A673 (cell line): ENCODE measurements at regions not wholly inside any gene's neighbourhood (a gene's known extent, or its start where the extent isn't known, plus 50 kb on each side); places are given as distances from the start of the nearest gene placed in this dataset.

ENCODE experiments used
- BruUV-seq: library from RNA; stranded (reverse); fragments of 400-500 nt; replicated peaks from 2 replicates; lab custom pipeline; 2021; lab: Mats Ljungman, UMichigan
- CTCF ChIA-PET: fragments of 300-600 bp; sonication (Branson Sonifier 250); formaldehyde crosslinking; loops from one replicate; lab custom pipeline; 2022; ENCODE audit warnings: antibody characterized with exemption; lab: Charles Lee
- POLR2A ChIA-PET: fragments of 300-600 bp; sonication (Branson Sonifier 250); formaldehyde crosslinking; loops from one replicate; lab custom pipeline; 2022; ENCODE audit warnings: antibody characterized with exemption; ENCODE audit not compliant: low non-redundant PET; lab: Charles Lee
- DNase-seq: peaks from one replicate; pipeline ENCODE4 v3.0.0-alpha.2; 2015; ENCODE audit warnings: low spot score
- H3K27ac ChIP-seq: fragments of 200-600 bp; sonication (generic); 2 replicates; pipeline ENCODE4 v1.5.1; 2016; ENCODE audit warnings: mixed run types, low read depth, mild to moderate bottlenecking, mixed read lengths, antibody characterized with exemption, low read length; ENCODE audit not compliant: poor library complexity, severe bottlenecking
- H3K27me3 ChIP-seq: fragments of 200-600 bp; sonication (generic); replicated peaks from 2 replicates; pipeline ENCODE4 v1.6.1; 2017; ENCODE audit warnings: mixed run types, low read depth, mild to moderate bottlenecking, mixed read lengths, antibody characterized with exemption, low read length; ENCODE audit not compliant: insufficient read depth, poor library complexity
- H3K36me3 ChIP-seq: fragments of 200-600 bp; sonication (generic); 2 replicates; pipeline ENCODE4 v1.6.1; 2016; ENCODE audit warnings: mixed run types, mild to moderate bottlenecking, mixed read lengths, antibody characterized with exemption, low read length; ENCODE audit not compliant: insufficient read depth, poor library complexity, severe bottlenecking
- H3K4me1 ChIP-seq: fragments of 200-600 bp; sonication (generic); 2 replicates; pipeline ENCODE4 v1.6.1; 2017; ENCODE audit warnings: mixed run types, mild to moderate bottlenecking, mixed read lengths, antibody characterized with exemption, low read length; ENCODE audit not compliant: insufficient read depth, poor library complexity, severe bottlenecking
- H3K4me3 ChIP-seq: fragments of 200-600 bp; sonication (generic); 2 replicates; pipeline ENCODE4 v1.5.1; 2016; ENCODE audit warnings: low read depth, mixed run types, mild to moderate bottlenecking, mixed read lengths, low read length; ENCODE audit not compliant: poor library complexity, severe bottlenecking
- H3K9me3 ChIP-seq: fragments of 200-600 bp; sonication (generic); 2 replicates; pipeline ENCODE4 v1.6.1; 2016; ENCODE audit warnings: mixed run types, low read depth, mild to moderate bottlenecking, mixed read lengths, antibody characterized with exemption, low read length; ENCODE audit not compliant: poor library complexity, severe bottlenecking
- CTCF ChIP-seq: fragments of 300-800, 200-600 bp; sonication (generic); conservative IDR thresholded peaks from 2 replicates; pipeline ENCODE4 v1.5.1; 2017; ENCODE audit warnings: low read depth, mild to moderate bottlenecking, antibody characterized with exemption, low read length, moderate library complexity, mixed read lengths
- EZH2 ChIP-seq: fragments of 200-600 bp; sonication (generic); IDR thresholded peaks from 2 replicates; pipeline ENCODE4 v1.6.1; 2017; ENCODE audit warnings: borderline replicate concordance, low read depth, mild to moderate bottlenecking, mixed read lengths, antibody characterized with exemption, low read length; ENCODE audit not compliant: poor library complexity, severe bottlenecking
- intact Hi-C: fragments of 100-400 bp; cut with micrococcal nuclease; formaldehyde crosslinking; loops from one replicate; pipeline ENCODE4 v1.10.0; 2022; ENCODE audit not compliant: unreplicated experiment

- ChIA-PET CTCF (no interaction called here), POLR2A (no interaction called here)
- Histone ChIP-seq H3K27ac (no peak overlapping the region), H3K9me3 (no peaks in the 10 kb centered on the region), H3K27me3 (peaks cover 6% of the 10 kb centered on the region), H3K36me3 (no peaks in the 10 kb centered on the region), H3K4me3 (no peak overlapping the region), H3K4me1 (no peaks in the 10 kb centered on the region)
- no TSS peak for BruUV-seq
- intact Hi-C loops: no loop called here
- no peak for DNase-seq
- no peak for TF ChIP-seq CTCF
- no peak for TF ChIP-seq EZH2
Observed at GRCh38 chr11:130719220-130719915, 196.9 kb downstream of the SNX19 start.

GRCh38 chr11:130720232-130721022 is 195.9 kb downstream of the SNX19 start:
- no peak for DNase-seq
- Histone ChIP-seq H3K9me3 (no peaks in the 10 kb centered on the region), H3K27me3 (peaks cover 6% of the 10 kb centered on the region), H3K4me1 (no peaks in the 10 kb centered on the region), H3K27ac (no peak overlapping the region), H3K36me3 (no peaks in the 10 kb centered on the region), H3K4me3 (no peak overlapping the region)
- TF ChIP-seq EZH2 (no peak), CTCF (no peak)
- ChIA-PET CTCF (no interaction called here), POLR2A (no interaction called here)
- BruUV-seq: no TSS peak
- intact Hi-C loops: no loop called here

DNA sequence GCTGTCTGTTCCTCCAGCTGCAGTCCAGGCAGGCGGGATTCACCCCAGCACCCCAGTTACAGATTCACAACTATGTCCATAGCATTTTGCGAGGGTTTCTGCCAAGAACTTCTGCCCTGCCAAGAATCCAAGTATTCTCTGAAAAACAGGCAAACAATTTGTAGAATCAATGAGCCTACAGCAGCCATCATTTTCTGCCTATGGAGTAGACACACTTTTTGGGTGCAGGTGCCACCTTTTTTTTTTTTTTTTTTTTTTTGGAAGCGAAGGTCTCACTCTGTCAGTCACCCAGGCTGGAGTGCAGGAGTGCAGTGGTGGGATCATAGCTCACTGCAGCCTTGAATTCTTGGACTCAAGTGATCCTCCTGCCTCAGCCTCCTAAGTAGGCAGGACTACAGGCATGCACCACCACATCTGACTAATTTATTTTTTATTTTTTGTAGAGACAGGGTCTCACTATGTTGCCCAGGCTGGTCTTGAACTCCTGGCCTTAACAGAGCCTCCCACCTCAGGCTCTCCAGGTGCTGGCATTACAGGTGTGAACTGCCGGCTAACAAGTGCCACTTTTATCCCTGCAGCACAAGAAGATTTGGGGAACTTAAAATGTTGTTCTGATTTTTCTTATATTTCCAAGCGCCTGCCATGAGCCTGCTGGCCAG is 195.1 kb downstream of the SNX19 start:
- no peak for TF ChIP-seq CTCF
- no peak for TF ChIP-seq EZH2
- DNase-seq: no peak
- intact Hi-C loops: no loop called here
- ChIA-PET CTCF (no interaction called here), POLR2A (no interaction called here)
- no peaks in the 10 kb centered on the region for H3K4me1 ChIP-seq
- peaks cover 6% of the 10 kb centered on the region for H3K27me3 ChIP-seq
- no peak overlapping the region for H3K4me3 ChIP-seq
- no peak overlapping the region for H3K27ac ChIP-seq
- no peaks in the 10 kb centered on the region for H3K9me3 ChIP-seq
- no TSS peak for BruUV-seq
- no peaks in the 10 kb centered on the region for H3K36me3 ChIP-seq
